Esophagus squamous epithelium (tissue), 5 donors: ENCODE measurements at regions not wholly inside any gene's neighbourhood (a gene's known extent, or its start where the extent isn't known, plus 50 kb on each side); places are given as distances from the start of the nearest gene placed in this dataset.

Experiments
- DNase-seq: peaks from one replicate; lab custom pipeline; 2025; lab: John Stamatoyannopoulos, UW
- H3K27ac ChIP-seq, 4 donors: fragments of 200-600 bp; sonication (generic); one replicate each; pipeline ENCODE4 v1.5.1; 2016 to 2019; ENCODE audit warnings: mild to moderate bottlenecking in 1 of 4
- H3K27me3 ChIP-seq, 4 donors: fragments of 200-600 bp; sonication (generic); 1 replicate in 3 of 4; 2 replicates in 1 of 4; pipeline versions ENCODE4 v1.5.1 to v1.6.0; 2017 to 2021; ENCODE audit warnings: antibody characterized with exemption in 1 of 4
- H3K36me3 ChIP-seq, 3 donors: fragments of 200-600 bp; sonication (generic); one replicate each; pipeline ENCODE4 v1.5.1; 2016 to 2019
- H3K4me1 ChIP-seq, 3 donors: fragments of 200-600 bp; sonication (generic); one replicate each; pipeline ENCODE4 v1.5.1; 2017 to 2019
- H3K4me3 ChIP-seq, 4 donors: fragments of 200-600 bp; sonication (generic); 1 replicate in 3 of 4; 2 replicates in 1 of 4; pipeline ENCODE4 v1.5.1; 2016 to 2019; ENCODE audit warnings: mild to moderate bottlenecking in 2 of 4, moderate library complexity in 1 of 4
- H3K9me3 ChIP-seq, 3 donors: fragments of 200-600 bp; sonication (generic); one replicate each; pipeline ENCODE4 v1.5.1; 2016 to 2019
- CTCF ChIP-seq, 6 experiments: fragments of 450-650 bp in 4 of 6; fragments of 200-600 bp in 2 of 6; sonication (generic) in 2 of 6; IDR thresholded peaks; one replicate each; pipeline ENCODE4 v1.5.1; 2016 to 2019; ENCODE audit warnings: antibody characterized with exemption in 6 of 6, mild to moderate bottlenecking in 4 of 6, moderate library complexity in 4 of 6
- POLR2A ChIP-seq, 4 donors: fragments of 450-650 bp; IDR thresholded peaks; one replicate each; pipeline ENCODE4 v1.6.1; 2017; ENCODE audit warnings: antibody characterized with exemption in 4 of 4, mild to moderate bottlenecking in 4 of 4, moderate library complexity in 3 of 4
- WGBS, 2 donors: methylation state at CpG; one replicate each; pipeline ENCODE4 v1.1.5; 2018; 5-methylcytosine and 5-hydroxymethylcytosine counted together
- intact Hi-C: fragments of 100-400 bp; cut with DNase I; formaldehyde crosslinking; loops from one replicate; pipeline ENCODE4 v1.15.0; 2022
- donor health status: DM: yes; HTN: yes; CAD: no.

GRCh38 chrX:9172464-9172850, 138.5 kb upstream of the FAM9B start:
- no peak overlapping the region for H3K4me3 ChIP-seq
- WGBS, 2 donors: 73 to 84% methylated on average over 6 of the region's 6 CpGs
- no peak for TF ChIP-seq CTCF (IDR thresholded peaks at IDR 0.05)
- TF ChIP-seq POLR2A (IDR thresholded peaks at IDR 0.05): no peak
- H3K36me3 ChIP-seq: no peaks in the 10 kb centered on the region
- H3K9me3 ChIP-seq: no peaks in the 10 kb centered on the region
- H3K27me3 ChIP-seq: no peaks in the 10 kb centered on the region
- H3K4me1 ChIP-seq: no peaks in the 10 kb centered on the region
- no peak overlapping the region for H3K27ac ChIP-seq
- no peak for DNase-seq
- intact Hi-C loops: no loop called here

- Histone ChIP-seq H3K27me3 (no peaks in the 10 kb centered on the region), H3K9me3 (no peaks in the 10 kb centered on the region), H3K4me1 (no peaks in the 10 kb centered on the region), H3K36me3 (no peaks in the 10 kb centered on the region), H3K4me3 (no peak overlapping the region), H3K27ac (no peak overlapping the region)
- TF ChIP-seq POLR2A (IDR thresholded peaks at IDR 0.05): no peak
- TF ChIP-seq CTCF (IDR thresholded peaks at IDR 0.05): no peak
- intact Hi-C loops: no loop called here
- WGBS, 2 donors: 71 to 100% methylated on average over 1 to 3 of the region's 3 CpGs
- DNase-seq: no peak
Measured at GRCh38 chrX:9180623-9181022, 146.7 kb upstream of the FAM9B start.

GRCh38 chrX:9182041-9182440, 148.1 kb upstream of the FAM9B start:
- 59 to 83% methylated on average over 3 of the region's 3 CpGs for WGBS, 2 donors
- no peak for DNase-seq
- no peaks in the 10 kb centered on the region for H3K27me3 ChIP-seq
- no peak overlapping the region for H3K4me3 ChIP-seq
- intact Hi-C loops: no loop called here
- TF ChIP-seq POLR2A (IDR thresholded peaks at IDR 0.05) (no peak), CTCF (IDR thresholded peaks at IDR 0.05) (no peak)
- no peaks in the 10 kb centered on the region for H3K4me1 ChIP-seq
- H3K36me3 ChIP-seq: no peaks in the 10 kb centered on the region
- H3K9me3 ChIP-seq: no peaks in the 10 kb centered on the region
- no peak overlapping the region for H3K27ac ChIP-seq

- no peak for TF ChIP-seq POLR2A (IDR thresholded peaks at IDR 0.05)
- TF ChIP-seq CTCF (IDR thresholded peaks at IDR 0.05): no peak
- H3K36me3 ChIP-seq: no peaks in the 10 kb centered on the region
- DNase-seq: no peak
- H3K9me3 ChIP-seq: no peaks in the 10 kb centered on the region
- intact Hi-C loops: no loop called here
- 75 to 82% methylated on average over 2 of the region's 2 CpGs for WGBS, 2 donors
- no peaks in the 10 kb centered on the region for H3K4me1 ChIP-seq
- H3K27me3 ChIP-seq: no peaks in the 10 kb centered on the region
- H3K4me3 ChIP-seq: no peak overlapping the region
- no peak overlapping the region for H3K27ac ChIP-seq
Measured at GRCh38 chrX:9183481-9183880, 149.6 kb upstream of the FAM9B start.

GRCh38 chrX:9184211-9184610, 150.3 kb upstream of the FAM9B start:
- no peak for DNase-seq
- no peak overlapping the region for H3K4me3 ChIP-seq
- intact Hi-C loops: no loop called here
- no peaks in the 10 kb centered on the region for H3K9me3 ChIP-seq
- H3K27ac ChIP-seq: no peak overlapping the region
- WGBS, 2 donors: 48 to 62% methylated on average over 4 of the region's 4 CpGs
- no peaks in the 10 kb centered on the region for H3K4me1 ChIP-seq
- no peak for TF ChIP-seq POLR2A (IDR thresholded peaks at IDR 0.05)
- TF ChIP-seq CTCF (IDR thresholded peaks at IDR 0.05): no peak
- no peaks in the 10 kb centered on the region for H3K27me3 ChIP-seq
- H3K36me3 ChIP-seq: no peaks in the 10 kb centered on the region
